ENCODE measurements at regions not wholly inside any gene's neighbourhood (a gene's known extent, or its start where the extent isn't known, plus 50 kb on each side); places are given as distances from the start of the nearest gene placed in this dataset.

DNA sequence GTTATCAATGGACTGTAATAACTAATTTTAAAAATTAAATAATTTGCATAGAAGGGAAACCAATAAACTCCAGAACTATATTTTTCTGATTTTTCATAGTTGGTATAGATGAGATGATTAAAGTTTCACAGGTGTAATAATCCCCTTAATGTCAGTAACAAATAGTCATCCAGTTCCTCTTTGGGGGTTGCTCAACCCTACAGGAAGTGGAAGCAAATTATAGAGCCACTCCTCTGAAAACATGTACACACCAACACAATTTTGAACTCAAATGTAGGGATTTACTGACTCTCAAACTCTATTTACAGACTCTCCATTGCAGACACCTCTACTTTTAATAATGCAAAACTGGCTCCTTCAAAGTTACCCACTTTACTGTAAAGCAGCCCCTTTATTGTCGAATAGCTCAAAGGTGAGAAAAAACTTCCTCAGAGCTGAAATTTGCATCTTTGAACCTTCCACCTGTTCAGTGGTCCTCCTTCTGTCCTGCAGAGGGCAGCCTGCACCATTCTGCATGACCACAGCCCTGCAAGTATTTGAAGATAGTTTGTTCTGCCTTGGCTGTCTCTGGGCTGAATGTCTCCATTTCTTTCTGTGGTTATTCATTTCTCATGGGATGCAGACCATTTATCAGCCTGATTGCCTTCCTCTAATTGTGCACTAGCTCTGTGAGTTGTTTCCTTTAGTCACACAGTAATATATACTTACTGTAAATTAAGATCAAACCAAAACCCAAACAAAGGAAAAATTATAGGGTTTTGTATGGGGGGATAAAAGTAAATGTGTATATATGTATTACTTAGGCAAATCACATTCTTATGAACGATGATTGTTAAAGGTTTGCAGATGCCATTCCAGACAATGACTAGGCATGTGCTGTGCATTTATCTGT lies 383.2 kb upstream of the SGCD start:
- DNase-seq, result peak; percentile 13 to 53 (median 19)
- Mint-ChIP-seq H3K4me3 (no peak overlapping the region), H3K27me3 (ENCODE audit: low read depth in 3 of 3) (peaks cover 2 to 7% (median 2%) of the 10 kb centered on the region in 3 donors), H3K36me3 (no peaks in the 10 kb centered on the region), H3K4me1 (peaks cover 0 to 2% of the 10 kb centered on the region in 2 donors), H3K9me3 (no peaks in the 10 kb centered on the region), H3K27ac (peak overlapping the region in 1 of 6 donors; percentile 37)

DNA sequence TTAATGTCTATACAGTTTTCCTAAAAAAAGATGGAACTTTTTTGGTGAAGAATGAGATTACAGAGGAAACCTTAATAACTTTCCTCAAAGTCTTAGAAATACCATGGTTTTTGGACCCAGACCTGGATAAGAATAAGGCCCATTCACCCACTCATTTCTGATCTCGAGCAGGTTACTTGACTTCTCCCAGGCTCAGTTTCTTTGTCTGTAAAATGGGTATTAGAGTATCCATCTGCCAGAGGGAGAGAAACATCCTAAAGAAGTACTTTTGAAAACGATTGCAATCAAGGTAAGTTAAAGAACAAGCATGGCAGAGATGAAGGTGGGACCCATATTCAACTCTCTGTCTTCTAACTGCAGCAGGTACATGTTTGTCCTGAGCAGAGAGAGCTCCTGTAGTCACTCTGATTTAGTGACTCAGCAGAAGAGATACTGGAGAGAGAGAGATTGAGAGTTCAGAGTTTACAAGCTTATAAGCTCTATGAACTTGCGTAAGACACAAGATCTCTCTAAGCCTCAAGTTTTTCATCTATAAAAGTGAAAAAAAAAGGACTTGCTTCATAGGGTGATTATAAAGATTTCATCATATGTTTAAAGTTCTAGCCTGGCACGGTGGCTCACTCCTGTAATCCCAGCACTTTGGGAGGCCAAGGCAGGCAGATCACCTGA lies 379.4 kb upstream of the SGCD start:
- no peak for DNase-seq
- Mint-ChIP-seq H3K9me3 (no peaks in the 10 kb centered on the region), H3K36me3 (no peaks in the 10 kb centered on the region), H3K4me3 (no peak overlapping the region), H3K27ac (no peak overlapping the region), H3K4me1 (peaks cover 0 to 2% of the 10 kb centered on the region in 2 donors), H3K27me3 (ENCODE audit: low read depth in 3 of 3) (peaks cover 2 to 7% (median 2%) of the 10 kb centered on the region in 3 donors)

DNA sequence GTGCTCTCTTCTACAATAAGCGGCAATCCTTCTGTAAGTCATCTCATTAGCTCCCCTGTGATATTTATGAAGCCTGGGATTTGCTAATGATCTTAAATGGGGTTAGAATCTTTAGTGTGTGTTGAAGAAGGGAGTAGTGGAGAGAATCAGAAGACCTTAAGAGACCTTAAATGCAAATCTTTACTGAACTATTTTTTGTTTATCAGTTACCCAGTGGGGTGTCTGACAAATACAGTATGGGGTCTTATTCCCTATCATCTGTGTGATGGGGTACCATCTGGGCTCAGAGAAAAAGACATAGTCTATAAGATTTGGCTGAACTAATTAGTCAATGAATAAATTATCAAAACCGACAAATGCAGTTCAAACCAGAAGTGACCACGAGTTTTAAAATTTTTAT lies 378.4 kb upstream of the SGCD start:
- Mint-ChIP-seq H3K27me3 (ENCODE audit: low read depth in 3 of 3) (peaks cover 2 to 7% (median 4%) of the 10 kb centered on the region in 3 donors), H3K4me1 (peaks cover 0 to 2% of the 10 kb centered on the region in 2 donors), H3K36me3 (no peaks in the 10 kb centered on the region), H3K9me3 (no peaks in the 10 kb centered on the region), H3K27ac (no peak overlapping the region), H3K4me3 (no peak overlapping the region)
- no peak for DNase-seq

DNA sequence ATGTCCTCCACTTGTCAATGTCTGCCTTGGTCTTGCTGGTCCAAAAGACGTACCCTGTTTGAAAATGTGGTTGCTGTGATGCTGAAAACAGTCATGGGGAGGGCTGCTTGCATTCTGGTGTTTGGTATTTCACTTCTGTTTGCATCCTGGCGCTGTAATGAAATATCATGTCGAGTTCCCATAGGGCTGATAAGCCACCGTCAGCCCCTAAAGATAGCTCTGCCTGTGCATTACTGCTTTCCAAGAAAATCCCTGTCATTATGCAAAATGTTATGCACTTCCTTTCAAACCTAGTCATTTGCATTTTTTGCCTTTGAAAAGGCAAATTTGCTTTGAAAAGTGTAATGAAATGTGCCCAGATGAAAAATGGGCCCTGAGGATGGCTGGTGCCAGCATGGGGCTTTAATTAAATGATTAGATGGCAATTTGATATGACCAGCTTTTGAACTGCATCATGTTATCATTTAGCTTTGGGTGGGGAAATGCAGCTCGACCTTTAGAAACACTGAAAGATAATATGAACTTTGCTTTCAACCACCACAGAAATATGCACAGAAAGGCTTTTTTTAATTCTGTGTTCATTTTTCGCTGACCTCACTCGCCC lies 374.4 kb upstream of the SGCD start:
- Mint-ChIP-seq H3K4me1 (no peaks in the 10 kb centered on the region), H3K27me3 (ENCODE audit: low read depth in 3 of 3) (peaks cover 0 to 2% (median 2%) of the 10 kb centered on the region in 3 donors), H3K36me3 (no peaks in the 10 kb centered on the region), H3K27ac (no peak overlapping the region), H3K4me3 (no peak overlapping the region), H3K9me3 (no peaks in the 10 kb centered on the region)
- DNase-seq, result no peak

GRCh38 chr5:155953335-155953734 lies 373.6 kb upstream of the SGCD start:
- no peaks in the 10 kb centered on the region for H3K4me1 Mint-ChIP-seq
- H3K36me3 Mint-ChIP-seq, result no peaks in the 10 kb centered on the region
- H3K4me3 Mint-ChIP-seq, result no peak overlapping the region
- DNase-seq, result no peak
- H3K27ac Mint-ChIP-seq, result no peak overlapping the region
- peaks cover 0 to 2% (median 2%) of the 10 kb centered on the region in 3 donors for H3K27me3 Mint-ChIP-seq (ENCODE audit: low read depth in 3 of 3)
- no peaks in the 10 kb centered on the region for H3K9me3 Mint-ChIP-seq

DNA sequence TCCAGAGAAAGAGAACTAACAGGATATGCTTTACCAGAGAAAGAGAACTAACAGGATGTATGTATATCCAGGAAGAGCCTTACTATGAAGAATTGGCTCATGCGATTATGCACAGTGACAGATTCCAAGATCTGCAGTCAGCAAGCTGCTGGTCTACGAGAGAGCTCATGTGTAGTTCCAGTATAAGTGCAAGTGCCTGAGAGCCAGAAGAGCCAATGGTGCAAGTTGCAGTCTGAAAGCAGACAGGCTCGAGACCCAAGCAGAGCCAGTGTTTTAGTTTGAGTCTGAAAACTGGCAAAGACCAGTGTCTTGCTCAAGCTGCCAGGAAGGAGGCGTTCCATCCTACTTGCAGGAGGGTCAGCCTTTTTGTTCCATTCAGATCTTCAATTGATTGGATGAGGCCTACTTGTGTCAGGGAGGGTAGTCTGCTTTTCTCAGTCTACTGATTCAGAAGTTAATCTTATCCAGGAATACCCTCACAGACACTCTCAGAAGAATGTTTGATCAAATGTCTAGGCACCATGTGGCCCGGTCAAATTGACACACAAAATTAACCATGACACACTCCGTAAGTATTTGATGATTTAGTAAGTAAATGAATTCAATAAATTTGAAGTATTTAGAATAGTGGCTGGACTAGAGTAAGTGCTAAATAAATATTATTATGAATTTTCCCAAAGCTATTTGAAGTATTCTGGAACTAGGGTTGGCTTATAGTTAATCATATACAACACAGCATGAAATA lies 372.1 kb upstream of the SGCD start:
- DNase-seq, result no peak
- H3K4me1 Mint-ChIP-seq, result no peaks in the 10 kb centered on the region
- peaks cover 0 to 3% (median 2%) of the 10 kb centered on the region in 3 donors for H3K27me3 Mint-ChIP-seq (ENCODE audit: low read depth in 3 of 3)
- H3K36me3 Mint-ChIP-seq, result no peaks in the 10 kb centered on the region
- no peak overlapping the region for H3K4me3 Mint-ChIP-seq
- no peak overlapping the region for H3K27ac Mint-ChIP-seq
- H3K9me3 Mint-ChIP-seq, result no peaks in the 10 kb centered on the region

GRCh38 chr5:155957884-155958283 lies 369.1 kb upstream of the SGCD start:
- Mint-ChIP-seq H3K27ac (no peak overlapping the region), H3K27me3 (ENCODE audit: low read depth in 3 of 3) (peaks cover 2 to 4% (median 2%) of the 10 kb centered on the region in 3 donors), H3K36me3 (no peaks in the 10 kb centered on the region), H3K9me3 (no peaks in the 10 kb centered on the region), H3K4me3 (no peak overlapping the region), H3K4me1 (no peaks in the 10 kb centered on the region)
- no peak for DNase-seq

DNA sequence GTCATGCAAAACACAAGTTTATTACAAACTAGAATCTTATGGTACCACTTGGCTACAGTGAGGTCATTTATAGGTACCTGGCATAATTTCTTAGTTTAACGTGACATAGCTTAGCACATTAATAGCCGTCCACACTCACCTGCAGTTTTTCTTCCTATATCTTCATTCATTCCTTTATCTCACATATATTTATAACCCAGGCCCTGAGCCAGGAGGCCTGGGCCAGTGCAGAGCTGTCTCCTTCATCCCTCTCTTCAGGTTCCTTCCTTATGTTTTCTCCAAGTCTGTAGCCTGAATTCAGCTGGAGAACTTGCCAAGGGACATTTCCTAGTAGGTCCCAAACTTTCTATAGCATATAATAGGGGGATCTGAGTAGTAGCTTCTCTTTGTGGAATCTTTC lies 367.9 kb upstream of the SGCD start:
- H3K27me3 Mint-ChIP-seq (ENCODE audit: low read depth in 3 of 3), result peaks cover 0 to 4% (median 2%) of the 10 kb centered on the region in 3 donors
- no peak for DNase-seq
- H3K4me3 Mint-ChIP-seq, result no peak overlapping the region
- H3K27ac Mint-ChIP-seq, result no peak overlapping the region
- H3K4me1 Mint-ChIP-seq, result no peaks in the 10 kb centered on the region
- H3K36me3 Mint-ChIP-seq, result no peaks in the 10 kb centered on the region
- H3K9me3 Mint-ChIP-seq, result no peaks in the 10 kb centered on the region

DNA sequence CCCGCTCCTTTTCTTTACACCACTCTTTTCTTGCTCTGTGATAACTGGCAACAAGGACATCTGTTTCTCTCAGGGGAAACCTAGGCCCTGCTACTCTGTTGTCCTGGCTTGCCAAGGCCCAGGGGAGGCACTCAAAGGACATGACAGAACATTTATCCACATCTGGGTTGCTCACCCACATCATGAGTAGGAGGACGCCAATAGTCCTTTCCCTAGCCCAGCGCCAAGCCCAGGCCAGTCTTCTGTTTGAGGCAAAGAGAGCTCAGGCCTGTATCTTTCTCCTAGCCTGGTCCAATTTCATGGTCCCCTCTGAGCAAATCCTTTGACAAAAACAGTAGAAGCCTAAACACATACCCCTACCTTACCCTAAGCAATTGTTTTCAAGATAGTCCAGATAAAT lies 366.8 kb upstream of the SGCD start:
- no peak for DNase-seq
- peaks cover 0 to 3% (median 0%) of the 10 kb centered on the region in 3 donors for H3K36me3 Mint-ChIP-seq
- H3K4me1 Mint-ChIP-seq, result no peaks in the 10 kb centered on the region
- H3K9me3 Mint-ChIP-seq, result peaks cover 0 to under 1% (median 0%) of the 10 kb centered on the region in 6 donors
- H3K27ac Mint-ChIP-seq, result no peak overlapping the region
- H3K27me3 Mint-ChIP-seq (ENCODE audit: low read depth in 3 of 3), result peaks cover 0 to 4% (median 2%) of the 10 kb centered on the region in 3 donors
- H3K4me3 Mint-ChIP-seq, result no peak overlapping the region

GRCh38 chr5:155969537-155969936 lies 357.4 kb upstream of the SGCD start:
- H3K27ac Mint-ChIP-seq, result no peak overlapping the region

DNA sequence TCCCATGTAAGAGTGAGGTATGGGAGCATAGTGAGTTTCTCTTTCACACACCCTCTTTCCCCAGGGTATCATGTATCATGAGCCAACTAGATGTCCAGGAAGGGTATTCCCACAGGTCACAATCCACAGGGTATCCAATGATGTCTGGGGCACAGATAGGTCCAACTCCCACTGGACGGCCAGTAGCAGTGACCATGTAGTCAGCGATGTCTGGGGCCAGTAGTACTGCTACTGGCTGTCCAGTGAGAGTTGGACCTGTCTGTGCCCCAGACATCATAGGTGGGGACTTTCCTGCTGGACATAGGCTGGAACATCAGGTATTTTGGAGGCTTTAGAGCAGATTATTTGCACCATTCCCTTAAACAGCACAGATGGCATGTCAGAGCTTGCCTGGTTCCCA lies 352.6 kb upstream of the SGCD start:
- H3K36me3 Mint-ChIP-seq, result no peaks in the 10 kb centered on the region
- no peaks in the 10 kb centered on the region for H3K4me1 Mint-ChIP-seq
- H3K4me3 Mint-ChIP-seq, result no peak overlapping the region
- peaks cover 0 to 1% (median 0%) of the 10 kb centered on the region in 6 donors for H3K9me3 Mint-ChIP-seq
- DNase-seq, result no peak
- H3K27ac Mint-ChIP-seq, result no peak overlapping the region
- no peaks in the 10 kb centered on the region for H3K27me3 Mint-ChIP-seq (ENCODE audit: low read depth in 3 of 3)

More at GRCh38 chr5:155969537-155969936, 357.4 kb upstream of the SGCD start:
- Mint-ChIP-seq H3K9me3 (peaks cover 0 to 9% (median under 1%) of the 10 kb centered on the region in 6 donors), H3K27me3 (ENCODE audit: low read depth in 3 of 3) (no peaks in the 10 kb centered on the region), H3K4me1 (no peaks in the 10 kb centered on the region), H3K36me3 (peaks cover 0 to 10% (median 3%) of the 10 kb centered on the region in 3 donors), H3K4me3 (no peak overlapping the region)
- DNase-seq, result no peak

GRCh38 chr5:155978850-155979249 lies 348.1 kb upstream of the SGCD start:
- Mint-ChIP-seq H3K9me3 (peaks cover 0 to 4% (median 0%) of the 10 kb centered on the region in 6 donors), H3K27ac (no peak overlapping the region), H3K4me3 (no peak overlapping the region), H3K4me1 (no peaks in the 10 kb centered on the region), H3K27me3 (ENCODE audit: low read depth in 3 of 3) (peaks cover 0 to 2% (median 0%) of the 10 kb centered on the region in 3 donors), H3K36me3 (no peaks in the 10 kb centered on the region)
- DNase-seq, result no peak

GRCh38 chr5:155982354-155982753 lies 344.6 kb upstream of the SGCD start:
- peaks cover 0 to 4% (median 0%) of the 10 kb centered on the region in 6 donors for H3K9me3 Mint-ChIP-seq
- no peaks in the 10 kb centered on the region for H3K4me1 Mint-ChIP-seq
- H3K27me3 Mint-ChIP-seq (ENCODE audit: low read depth in 3 of 3), result peaks cover 0 to 2% (median 2%) of the 10 kb centered on the region in 3 donors
- H3K36me3 Mint-ChIP-seq, result no peaks in the 10 kb centered on the region
- H3K4me3 Mint-ChIP-seq, result no peak overlapping the region
- DNase-seq, result no peak
- H3K27ac Mint-ChIP-seq, result no peak overlapping the region
